ENCODE measurements at regions not wholly inside any gene's neighbourhood (a gene's known extent, or its start where the extent isn't known, plus 50 kb on each side); places are given as distances from the start of the nearest gene placed in this dataset.

- WGBS (ENCODE audit: extremely low coverage, insufficient read length, low lambda C conversion rate), result no CpG with 5 or more reads among the region's 1 CpG
- Histone ChIP-seq H3K27ac (ENCODE audit: insufficient read length, low read depth, low read length) (no peak overlapping the region), H3T11ph (ENCODE audit: low read length) (no peak overlapping the region), H2AFZ (ENCODE audit: low read length) (no peak overlapping the region), H2BK5ac (ENCODE audit: insufficient read length, low read length) (no peak overlapping the region), H4K8ac (replicated peaks; ENCODE audit: insufficient read length, low read depth, low read length) (no peak overlapping the region), H4K91ac (ENCODE audit: insufficient read length, low read depth, low read length) (no peak overlapping the region), H3K9me3 (ENCODE audit: control insufficient read depth, low read depth, low read length) (no peaks in the 10 kb centered on the region), H4K5ac (ENCODE audit: insufficient read length, low read depth, low read length) (no peak overlapping the region), H3K56ac (ENCODE audit: insufficient read length, low read depth, low read length) (no peak overlapping the region), H2BK20ac (ENCODE audit: low read depth, low read length, poor library complexity, severe bottlenecking) (no peak overlapping the region), H2AK5ac (ENCODE audit: insufficient read length, low read length) (no peak overlapping the region), H2BK12ac (ENCODE audit: insufficient read length, low read depth, low read length) (no peak overlapping the region), H3K4ac (ENCODE audit: low read depth, low read length) (no peak overlapping the region), H3K14ac (ENCODE audit: insufficient read depth, low read length) (no peak overlapping the region), H3K23me2 (ENCODE audit: insufficient read length, low read depth, low read length, poor library complexity, severe bottlenecking) (no peaks in the 10 kb centered on the region), H3K79me1 (ENCODE audit: insufficient read depth, low read depth, low read length, poor library complexity, severe bottlenecking) (no peaks in the 10 kb centered on the region), H2BK120ac (ENCODE audit: low read depth, low read length, poor library complexity, severe bottlenecking) (no peak overlapping the region), H3K79me2 (ENCODE audit: insufficient read depth, low read length) (no peaks in the 10 kb centered on the region), H3K4me2 (ENCODE audit: insufficient read depth, insufficient read length, low read length) (no peak overlapping the region), H3K23ac (ENCODE audit: insufficient read length, low read depth, low read length) (no peak overlapping the region), H2BK15ac (ENCODE audit: low read depth, low read length) (no peak overlapping the region), H3K27me3 (ENCODE audit: insufficient read depth, low read length) (no peaks in the 10 kb centered on the region), H3K9ac (ENCODE audit: extremely low read depth, insufficient read length, low read length) (no peak overlapping the region), H4K20me1 (ENCODE audit: control insufficient read depth, insufficient read depth, insufficient read length) (no peaks in the 10 kb centered on the region), H3K18ac (ENCODE audit: insufficient read length, low read depth, low read length) (no peak overlapping the region), H3K4me1 (ENCODE audit: insufficient read depth, low read length) (peaks cover 4% of the 10 kb centered on the region; the same call in 1 of the 2 replicates)
- TF ChIP-seq CTCF (conservative IDR thresholded peaks at IDR 0.05), result no peak
- Mint-ChIP-seq H3K4me1 (peaks cover 13 to 16% of the 10 kb centered on the region in 2 experiments), H3K9me3 (no peaks in the 10 kb centered on the region), H3K27me3 (ENCODE audit: low read depth) (peaks cover 4% of the 10 kb centered on the region; the same call in 1 of the 2 replicates), H3K27ac (no peak overlapping the region), H3K36me3 (ENCODE audit: insufficient read depth in 1 of 3, low read depth in 3 of 3) (no peaks in the 10 kb centered on the region; a peak in 1 of 7 replicates), H3K4me3 (no peak overlapping the region)
- DNase-seq, result no peak
Measured at GRCh38 chr4:14742054-14742453, 260.2 kb upstream of the CPEB2 start.

Measured in H9 (cell line).